NCI-H2107 treated with DMSO at 0.1 percent for 48 hours (cell line): ENCODE measurements at regions not wholly inside any gene's neighbourhood (a gene's known extent, or its start where the extent isn't known, plus 50 kb on each side); places are given as distances from the start of the nearest gene placed in this dataset.
A peak's percentile ranks its signal among the peaks of the same experiment; 100 is the strongest.

Experiments
- DNase-seq: peaks from one replicate; lab custom pipeline; 2025; ENCODE audit not compliant: unreplicated experiment; lab: John Stamatoyannopoulos, UW

- DNase-seq, result no peak
These were observed 366.1 kb downstream of the PCNX1 start for GRCh38 chr14:71273366-71273765.

- DNase-seq, result no peak
These were observed 376.8 kb downstream of the PCNX1 start for GRCh38 chr14:71284048-71284447.

GRCh38 chr14:71286126-71286525 is 378.9 kb downstream of the PCNX1 start:
- DNase-seq, result no peak

DNA sequence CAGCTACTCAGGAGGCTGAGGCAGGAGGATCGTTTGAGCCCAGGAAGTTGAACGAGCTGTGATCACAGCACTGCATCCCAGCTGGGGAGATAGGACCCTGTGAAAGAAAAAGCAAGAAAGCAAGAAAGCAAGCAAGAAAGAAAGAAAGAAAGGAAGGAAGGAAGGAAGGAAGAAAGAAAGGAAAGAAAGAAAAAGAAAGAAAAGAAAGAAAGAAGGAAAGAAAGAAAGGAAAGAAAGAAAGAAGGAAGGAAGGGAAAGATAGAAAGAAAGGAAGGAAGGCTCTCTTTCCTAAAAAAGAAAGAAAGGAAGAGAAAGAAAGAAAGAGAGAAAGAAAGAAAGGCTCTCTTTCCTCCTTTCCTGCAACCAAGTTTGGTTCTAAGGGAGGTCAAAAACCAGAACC is 380.3 kb downstream of the PCNX1 start:
- DNase-seq, result no peak

DNA sequence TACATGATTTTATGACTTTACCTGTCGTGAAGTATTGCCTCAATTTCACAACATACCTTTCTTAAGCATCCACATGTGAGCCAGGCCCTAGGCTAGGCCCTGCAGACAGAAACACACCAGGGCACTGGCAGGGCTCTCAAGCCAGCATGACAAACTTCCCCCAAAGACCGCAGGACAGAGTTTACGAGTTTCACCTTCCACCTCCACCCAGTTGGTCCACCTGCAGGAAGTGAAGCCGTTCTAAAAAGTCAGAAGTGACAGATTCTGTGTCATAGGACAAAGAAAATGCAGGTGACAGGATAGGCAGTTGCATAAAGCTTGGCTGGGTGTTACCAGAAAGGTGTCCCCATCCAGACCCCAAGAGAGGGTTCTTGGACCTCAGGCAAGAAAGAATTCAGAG is 382.3 kb downstream of the PCNX1 start:
- DNase-seq, result no peak

DNA sequence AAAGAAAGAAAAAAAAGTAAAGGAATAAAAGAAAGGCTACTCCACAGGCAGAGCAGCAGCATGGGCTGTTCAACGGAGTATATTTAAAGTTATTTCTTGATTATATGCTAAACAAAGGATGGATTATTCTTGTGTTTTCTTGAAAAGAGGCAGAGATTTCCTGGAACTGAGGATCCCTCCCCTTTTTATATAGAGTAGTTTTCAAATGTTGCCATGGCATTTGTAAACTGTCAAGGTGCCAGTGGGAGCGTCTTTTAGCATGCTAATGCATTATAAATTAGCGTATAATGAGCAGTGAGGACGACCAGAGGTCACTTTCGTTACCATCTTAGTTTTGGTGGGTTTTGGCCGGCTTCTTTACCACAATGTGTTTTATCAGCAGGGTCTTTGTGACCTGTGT is 383.0 kb downstream of the PCNX1 start:
- no peak for DNase-seq

DNA sequence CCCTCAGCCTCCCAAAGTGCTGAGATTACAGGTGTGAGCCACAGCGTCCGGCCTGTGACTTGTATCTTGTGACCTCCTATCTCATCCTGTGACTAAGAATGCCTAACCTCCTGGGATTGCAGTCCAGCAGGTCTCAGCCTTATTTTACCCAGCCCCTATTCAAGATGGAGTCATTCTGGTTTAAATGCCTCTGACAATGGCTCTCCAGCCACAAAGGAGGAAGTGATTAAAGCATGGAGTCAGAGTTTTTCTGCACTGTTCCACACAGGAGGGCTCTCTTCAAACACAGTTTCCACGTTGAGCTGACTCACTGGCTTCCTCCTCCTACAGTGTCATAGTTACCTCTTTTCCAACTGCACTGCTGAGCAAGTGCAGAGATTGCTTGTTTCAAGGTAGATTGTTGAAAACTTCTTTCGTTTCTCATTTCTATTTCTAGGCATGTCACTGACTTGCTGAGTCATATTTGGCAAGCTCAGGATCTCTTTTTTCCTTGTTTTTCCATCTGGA is 383.8 kb downstream of the PCNX1 start:
- DNase-seq, result no peak

- no peak for DNase-seq
These were observed 388.9 kb downstream of the PCNX1 start for GRCh38 chr14:71296184-71296583.

DNA sequence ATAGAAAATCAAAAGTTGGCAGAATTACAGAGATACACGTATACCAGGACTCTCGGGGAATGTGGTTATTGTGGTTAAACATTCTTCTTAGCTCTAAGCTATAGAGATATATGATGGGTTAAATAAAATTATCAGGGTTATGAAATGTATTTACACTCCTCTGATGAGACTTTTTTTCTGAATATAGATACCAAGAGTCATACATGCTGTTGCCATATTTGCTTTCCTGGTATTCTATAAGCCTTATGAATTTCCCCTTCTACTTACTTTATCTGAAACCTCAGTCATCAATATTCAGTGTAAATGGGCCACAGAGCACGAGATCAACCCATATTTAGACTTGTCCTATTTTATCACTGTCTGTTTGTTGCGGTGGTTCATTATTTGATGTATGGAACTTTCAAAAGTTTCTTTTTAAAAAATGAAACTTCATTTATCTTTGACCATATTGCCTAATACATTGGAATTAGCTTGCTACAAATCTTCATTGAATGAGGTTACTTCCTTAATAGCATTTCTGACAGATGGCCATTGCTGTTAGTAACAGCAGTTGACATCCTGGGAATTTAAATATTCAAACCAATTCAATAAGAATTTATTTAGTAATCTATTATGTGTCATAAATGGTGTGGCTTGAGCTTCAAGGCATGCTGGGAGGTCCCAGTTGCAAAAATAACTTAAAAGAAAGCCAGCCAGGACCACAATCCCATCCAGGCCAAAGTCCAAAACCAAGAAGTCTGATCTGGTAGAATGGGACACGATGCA is 393.5 kb downstream of the PCNX1 start:
- no peak for DNase-seq

DNA sequence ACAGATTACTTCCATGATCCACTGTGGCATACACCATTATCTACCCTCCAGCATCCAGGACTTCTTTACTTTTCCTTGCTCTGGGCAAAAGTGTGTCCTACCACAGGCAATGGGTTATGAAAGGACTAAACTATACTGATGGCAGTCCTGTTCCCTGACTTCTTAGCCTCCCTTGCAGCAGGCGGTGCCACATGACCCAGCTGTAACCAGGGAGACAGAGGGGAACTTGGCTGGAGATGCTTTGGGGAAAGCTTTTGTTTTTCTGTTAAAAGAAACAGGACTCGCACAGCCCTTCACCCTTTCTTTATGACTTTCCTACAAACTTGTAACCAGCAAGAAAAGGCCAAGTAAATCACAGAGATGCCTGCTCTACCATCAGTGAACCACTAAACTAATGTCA is 394.4 kb downstream of the PCNX1 start:
- DNase-seq, result no peak

DNA sequence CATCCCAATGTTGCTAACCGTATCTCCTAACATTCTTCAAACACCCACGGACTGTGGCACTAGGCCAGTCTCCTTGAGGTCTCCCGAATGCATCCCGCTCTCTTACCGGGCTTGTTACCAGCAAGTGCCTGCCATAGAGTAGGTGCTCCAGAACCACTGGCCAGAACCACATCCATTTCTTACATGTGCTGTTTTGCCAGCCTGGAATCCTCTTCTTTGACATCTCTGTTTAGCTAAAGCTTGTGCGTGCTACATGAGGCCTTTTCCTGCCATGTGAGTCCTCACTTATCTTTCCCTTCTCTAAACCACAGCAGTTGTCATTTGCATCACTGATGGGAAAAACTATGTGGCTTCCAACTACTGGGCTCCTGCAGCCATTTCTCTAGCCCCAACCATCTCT is 397.4 kb downstream of the PCNX1 start:
- no peak for DNase-seq

- no peak for DNase-seq
These were observed 401.4 kb downstream of the PCNX1 start for GRCh38 chr14:71308671-71309070.

GRCh38 chr14:71309756-71310155 is 402.5 kb downstream of the PCNX1 start:
- no peak for DNase-seq

DNA sequence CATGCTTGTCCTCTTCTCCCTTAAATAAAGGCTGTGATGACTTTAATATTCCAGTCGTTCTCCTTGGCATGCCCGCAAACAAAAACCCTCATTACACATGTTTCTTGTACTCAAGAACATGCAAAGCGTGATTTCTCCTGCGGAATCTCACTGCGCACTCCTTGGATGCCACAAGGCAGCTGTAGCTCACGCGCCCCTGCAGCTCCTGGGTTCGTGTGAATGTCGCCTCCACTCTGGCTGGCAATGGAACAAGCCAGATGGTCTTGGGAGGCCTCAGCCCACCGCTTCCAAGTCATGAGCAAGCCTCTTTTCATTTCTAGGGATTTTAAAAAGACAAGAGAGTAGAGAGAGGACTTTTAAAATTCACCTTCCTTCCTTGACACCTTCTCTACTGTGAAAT is 403.8 kb downstream of the PCNX1 start:
- no peak for DNase-seq

GRCh38 chr14:71314717-71315116 is 407.5 kb downstream of the PCNX1 start:
- DNase-seq, result no peak

DNA sequence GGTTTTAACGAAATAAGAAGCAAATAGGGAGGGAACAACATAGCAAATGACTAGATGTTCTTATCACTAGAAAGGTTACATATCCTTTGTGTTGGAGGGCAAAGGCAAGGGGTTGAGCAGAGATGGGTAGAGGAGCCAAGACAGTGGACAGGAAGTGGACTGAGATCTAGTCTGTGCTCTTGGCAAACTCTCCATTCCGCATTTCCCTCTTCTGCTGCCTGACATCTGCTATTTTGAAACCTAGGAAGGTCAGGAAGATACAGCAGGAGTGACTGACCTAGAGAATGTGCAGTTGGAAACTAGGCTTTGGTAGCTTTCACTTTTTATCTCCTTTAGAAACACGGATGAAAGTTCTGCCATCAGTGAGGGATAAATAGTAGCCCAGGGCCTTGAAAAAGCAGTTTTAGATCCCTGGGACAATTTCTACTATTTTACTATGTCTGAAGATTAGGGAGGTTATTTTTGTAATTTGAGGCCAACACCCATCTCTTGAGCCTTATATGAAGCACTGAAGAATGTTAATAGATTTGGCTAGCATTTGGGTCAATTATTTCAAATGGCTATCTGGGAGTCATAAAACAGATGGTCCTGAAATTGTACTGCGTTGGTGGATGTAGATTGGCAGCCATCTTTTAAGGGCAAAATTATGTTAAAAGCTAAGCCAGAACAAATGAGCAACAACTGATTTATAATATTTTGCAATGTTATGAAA is 410.3 kb downstream of the PCNX1 start:
- DNase-seq, result no peak

- no peak for DNase-seq
These were observed 410.8 kb downstream of the PCNX1 start for GRCh38 chr14:71318097-71318459.

- DNase-seq, result peak; percentile 78
These were observed 412.4 kb downstream of the PCNX1 start for GRCh38 chr14:71319666-71320065.

- peak; percentile 97 for DNase-seq
These were observed 413.0 kb downstream of the PCNX1 start, which contains the start of gene SIPA1L1 for GRCh38 chr14:71320107-71320733. SIPA1L1 (plus strand) TSS chr14:71320476.

- DNase-seq, result peak; percentile 28
These were observed 413.7 kb downstream of the PCNX1 start for GRCh38 chr14:71320734-71321573.
